Liver (tissue), 8 donors: ENCODE measurements at regions not wholly inside any gene's neighbourhood (a gene's known extent, or its start where the extent isn't known, plus 50 kb on each side); places are given as distances from the start of the nearest gene placed in this dataset.
"Not testable (repeated sequence)": the region's sequence is repeated elsewhere in the genome, so short reads cannot be mapped to it uniquely, and the experiment has no call there.

Experiments
- DNase-seq: peaks from one replicate; pipeline ENCODE4 v3.0.0-alpha.2; 2017; ENCODE audit warnings: low spot score
- H3K27ac ChIP-seq, 2 donors: one replicate each; pipeline ENCODE4 v1.7.0; 2013; ENCODE audit warnings: inconsistent platforms in 2 of 2, low read length in 2 of 2, control low read depth in 1 of 2, low read depth in 1 of 2, mild to moderate bottlenecking in 1 of 2
- H3K27me3 ChIP-seq, 4 donors: one replicate each; pipeline versions ENCODE4 v1.6.1 to v1.7.0; 2013; ENCODE audit warnings: low read length in 3 of 4, inconsistent platforms in 1 of 4, mild to moderate bottlenecking in 1 of 4, moderate library complexity in 1 of 4; ENCODE audit not compliant: control insufficient read depth in 4 of 4, insufficient read depth in 4 of 4
- H3K36me3 ChIP-seq, 4 donors: one replicate each; pipeline versions ENCODE4 v1.6.1 to v1.7.0; 2013; ENCODE audit warnings: low read length in 3 of 4, mild to moderate bottlenecking in 3 of 4, low read depth in 1 of 4, moderate library complexity in 1 of 4; ENCODE audit not compliant: control insufficient read depth in 4 of 4, insufficient read depth in 3 of 4
- H3K4me1 ChIP-seq, 4 donors: one replicate each; pipeline versions ENCODE4 v1.6.1 to v1.7.0; 2013; ENCODE audit warnings: low read length in 3 of 4, mild to moderate bottlenecking in 3 of 4, moderate library complexity in 1 of 4; ENCODE audit not compliant: control insufficient read depth in 4 of 4, insufficient read depth in 4 of 4
- H3K4me3 ChIP-seq, 3 donors: one replicate each; pipeline versions ENCODE4 v1.6.1 to v1.7.0; 2013; ENCODE audit warnings: low read length in 3 of 3, control low read depth in 1 of 3, low read depth in 1 of 3, mild to moderate bottlenecking in 1 of 3
- H3K9ac ChIP-seq, 2 donors: one replicate each; pipeline ENCODE4 v1.7.0; 2013; ENCODE audit warnings: low read length in 2 of 2, mild to moderate bottlenecking in 2 of 2, moderate library complexity in 2 of 2, control low read depth in 1 of 2, low read depth in 1 of 2
- H3K9me3 ChIP-seq, 4 donors: one replicate each; pipeline versions ENCODE4 v1.6.1 to v1.7.0; 2013; ENCODE audit warnings: low read length in 3 of 4; ENCODE audit not compliant: control insufficient read depth in 4 of 4
- CTCF ChIP-seq: fragments of 150-350 bp; IDR thresholded peaks from 2 replicates; pipeline ENCODE4 v1.5.1; 2017; ENCODE audit warnings: improper control_type of control experiment, low read depth, low read length; ENCODE audit not compliant: missing input control
- EGR1 ChIP-seq, 2 donors: IDR thresholded peaks; 2 replicates each; pipeline ENCODE4 v1.6.1; 2016 to 2018; ENCODE audit warnings: antibody characterized with exemption in 2 of 2, low read depth in 2 of 2
- FOXA1 ChIP-seq: IDR thresholded peaks from 2 replicates; pipeline ENCODE4 v1.6.1; 2016; ENCODE audit warnings: antibody characterized with exemption
- FOXA2 ChIP-seq: IDR thresholded peaks from 2 replicates; pipeline ENCODE4 v1.6.1; 2016; ENCODE audit warnings: antibody characterized with exemption
- GABPA ChIP-seq, 2 donors: IDR thresholded peaks in 1 of 2; conservative IDR thresholded peaks in 1 of 2; 2 replicates each; pipeline ENCODE4 v1.6.1; 2016; ENCODE audit warnings: antibody characterized with exemption in 2 of 2, mild to moderate bottlenecking in 1 of 2, moderate library complexity in 1 of 2
- HNF4A ChIP-seq, 2 donors: conservative IDR thresholded peaks; 2 replicates each; pipeline ENCODE4 v1.6.1; 2016; ENCODE audit warnings: antibody characterized with exemption in 2 of 2, mild to moderate bottlenecking in 2 of 2
- HNF4G ChIP-seq: IDR thresholded peaks from 2 replicates; pipeline ENCODE4 v1.6.1; 2016; ENCODE audit warnings: antibody characterized with exemption
- JUND ChIP-seq, 2 donors: IDR thresholded peaks; 2 replicates each; pipeline ENCODE4 v1.6.1; 2016; ENCODE audit warnings: antibody characterized with exemption in 2 of 2
- MAX ChIP-seq: IDR thresholded peaks from 2 replicates; pipeline ENCODE4 v1.6.1; 2016; ENCODE audit warnings: antibody characterized with exemption
- RAD21 ChIP-seq, 2 donors: IDR thresholded peaks; 2 replicates each; pipeline ENCODE4 v1.6.1; 2016; ENCODE audit warnings: antibody characterized with exemption in 2 of 2, mild to moderate bottlenecking in 2 of 2
- RXRA ChIP-seq, 2 donors: IDR thresholded peaks; 2 replicates each; pipeline ENCODE4 v1.6.1; 2017 to 2018; ENCODE audit warnings: antibody characterized with exemption in 2 of 2, mild to moderate bottlenecking in 1 of 2
- TAF1 ChIP-seq: conservative IDR thresholded peaks from 2 replicates; pipeline ENCODE4 v1.6.1; 2016; ENCODE audit warnings: antibody characterized with exemption, mild to moderate bottlenecking
- YY1 ChIP-seq: IDR thresholded peaks from 2 replicates; pipeline ENCODE4 v1.6.1; 2016; ENCODE audit warnings: antibody characterized with exemption, mild to moderate bottlenecking
- WGBS: extraction: QIAGEN DNeasy Blood & Tissue Kit; methylation state at CpG from one replicate; pipeline ENCODE4 v1.1.7; 2013; 5-methylcytosine and 5-hydroxymethylcytosine counted together
- TF ChIP-seq, protein P1 (sequence below): IDR thresholded peaks from 2 replicates; pipeline ENCODE4 v1.6.1; 2016; ENCODE audit warnings: antibody characterized with exemption
- TF ChIP-seq, protein P2 (sequence below): IDR thresholded peaks from 2 replicates; pipeline ENCODE4 v1.6.1; 2016; ENCODE audit warnings: antibody characterized with exemption, mild to moderate bottlenecking
- TF ChIP-seq, protein P3 (sequence below): IDR thresholded peaks from 2 replicates; pipeline ENCODE4 v1.6.1; 2016; ENCODE audit warnings: antibody characterized with exemption
- donor health status: healthy.
- donor health status: healthy.
- donor health status: healthy.
- donor health status: healthy.
- donor health status: healthy.

GRCh38 chr11:37972691-37973090 is 1374.7 kb upstream of the RAG2 start:
- DNase-seq: no peak
- Histone ChIP-seq H3K27me3 (no peaks in the 10 kb centered on the region), H3K9me3 (no peaks in the 10 kb centered on the region), H3K27ac (no peak overlapping the region), H3K9ac (no peak overlapping the region), H3K4me3 (no peak overlapping the region), H3K4me1 (no peaks in the 10 kb centered on the region), H3K36me3 (no peaks in the 10 kb centered on the region)
- TF ChIP-seq GABPA (IDR thresholded peaks at IDR 0.05 in 1 of 2, conservative IDR thresholded peaks at IDR 0.05 in 1 of 2) (no peak), HNF4G (no peak), HNF4A (conservative IDR thresholded peaks at IDR 0.05) (no peak), CTCF (no peak), RAD21 (IDR thresholded peaks at IDR 0.05) (no peak), MAX (no peak), FOXA1 (no peak), JUND (IDR thresholded peaks at IDR 0.05) (no peak), TAF1 (no peak), EGR1 (IDR thresholded peaks at IDR 0.05; ENCODE audit: low read depth in 2 of 2) (no peak), RXRA (IDR thresholded peaks at IDR 0.05) (no peak), FOXA2 (no peak), YY1 (no peak)
- TF ChIP-seq, protein P1, sequence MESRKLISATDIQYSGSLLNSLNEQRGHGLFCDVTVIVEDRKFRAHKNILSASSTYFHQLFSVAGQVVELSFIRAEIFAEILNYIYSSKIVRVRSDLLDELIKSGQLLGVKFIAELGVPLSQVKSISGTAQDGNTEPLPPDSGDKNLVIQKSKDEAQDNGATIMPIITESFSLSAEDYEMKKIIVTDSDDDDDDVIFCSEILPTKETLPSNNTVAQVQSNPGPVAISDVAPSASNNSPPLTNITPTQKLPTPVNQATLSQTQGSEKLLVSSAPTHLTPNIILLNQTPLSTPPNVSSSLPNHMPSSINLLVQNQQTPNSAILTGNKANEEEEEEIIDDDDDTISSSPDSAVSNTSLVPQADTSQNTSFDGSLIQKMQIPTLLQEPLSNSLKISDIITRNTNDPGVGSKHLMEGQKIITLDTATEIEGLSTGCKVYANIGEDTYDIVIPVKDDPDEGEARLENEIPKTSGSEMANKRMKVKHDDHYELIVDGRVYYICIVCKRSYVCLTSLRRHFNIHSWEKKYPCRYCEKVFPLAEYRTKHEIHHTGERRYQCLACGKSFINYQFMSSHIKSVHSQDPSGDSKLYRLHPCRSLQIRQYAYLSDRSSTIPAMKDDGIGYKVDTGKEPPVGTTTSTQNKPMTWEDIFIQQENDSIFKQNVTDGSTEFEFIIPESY: no peak
- TF ChIP-seq, protein P2, sequence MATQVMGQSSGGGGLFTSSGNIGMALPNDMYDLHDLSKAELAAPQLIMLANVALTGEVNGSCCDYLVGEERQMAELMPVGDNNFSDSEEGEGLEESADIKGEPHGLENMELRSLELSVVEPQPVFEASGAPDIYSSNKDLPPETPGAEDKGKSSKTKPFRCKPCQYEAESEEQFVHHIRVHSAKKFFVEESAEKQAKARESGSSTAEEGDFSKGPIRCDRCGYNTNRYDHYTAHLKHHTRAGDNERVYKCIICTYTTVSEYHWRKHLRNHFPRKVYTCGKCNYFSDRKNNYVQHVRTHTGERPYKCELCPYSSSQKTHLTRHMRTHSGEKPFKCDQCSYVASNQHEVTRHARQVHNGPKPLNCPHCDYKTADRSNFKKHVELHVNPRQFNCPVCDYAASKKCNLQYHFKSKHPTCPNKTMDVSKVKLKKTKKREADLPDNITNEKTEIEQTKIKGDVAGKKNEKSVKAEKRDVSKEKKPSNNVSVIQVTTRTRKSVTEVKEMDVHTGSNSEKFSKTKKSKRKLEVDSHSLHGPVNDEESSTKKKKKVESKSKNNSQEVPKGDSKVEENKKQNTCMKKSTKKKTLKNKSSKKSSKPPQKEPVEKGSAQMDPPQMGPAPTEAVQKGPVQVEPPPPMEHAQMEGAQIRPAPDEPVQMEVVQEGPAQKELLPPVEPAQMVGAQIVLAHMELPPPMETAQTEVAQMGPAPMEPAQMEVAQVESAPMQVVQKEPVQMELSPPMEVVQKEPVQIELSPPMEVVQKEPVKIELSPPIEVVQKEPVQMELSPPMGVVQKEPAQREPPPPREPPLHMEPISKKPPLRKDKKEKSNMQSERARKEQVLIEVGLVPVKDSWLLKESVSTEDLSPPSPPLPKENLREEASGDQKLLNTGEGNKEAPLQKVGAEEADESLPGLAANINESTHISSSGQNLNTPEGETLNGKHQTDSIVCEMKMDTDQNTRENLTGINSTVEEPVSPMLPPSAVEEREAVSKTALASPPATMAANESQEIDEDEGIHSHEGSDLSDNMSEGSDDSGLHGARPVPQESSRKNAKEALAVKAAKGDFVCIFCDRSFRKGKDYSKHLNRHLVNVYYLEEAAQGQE: no peak
- TF ChIP-seq, protein P3, sequence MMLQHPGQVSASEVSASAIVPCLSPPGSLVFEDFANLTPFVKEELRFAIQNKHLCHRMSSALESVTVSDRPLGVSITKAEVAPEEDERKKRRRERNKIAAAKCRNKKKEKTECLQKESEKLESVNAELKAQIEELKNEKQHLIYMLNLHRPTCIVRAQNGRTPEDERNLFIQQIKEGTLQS: no peak
- 38% methylated on average over 2 of the region's 2 CpGs for WGBS

GRCh38 chr11:37969336-37969735 is 1371.3 kb upstream of the RAG2 start:
- H3K4me1 ChIP-seq, H3K27ac ChIP-seq, H3K4me3 ChIP-seq, H3K27me3 ChIP-seq, DNase-seq, H3K9me3 ChIP-seq, H3K36me3 ChIP-seq, H3K9ac ChIP-seq: not testable (repeated sequence)
- 62% methylated on average over 4 of the region's 4 CpGs for WGBS
